ENCODE measurements at regions not wholly inside any gene's neighbourhood (a gene's known extent, or its start where the extent isn't known, plus 50 kb on each side); places are given as distances from the start of the nearest gene placed in this dataset.

DNA sequence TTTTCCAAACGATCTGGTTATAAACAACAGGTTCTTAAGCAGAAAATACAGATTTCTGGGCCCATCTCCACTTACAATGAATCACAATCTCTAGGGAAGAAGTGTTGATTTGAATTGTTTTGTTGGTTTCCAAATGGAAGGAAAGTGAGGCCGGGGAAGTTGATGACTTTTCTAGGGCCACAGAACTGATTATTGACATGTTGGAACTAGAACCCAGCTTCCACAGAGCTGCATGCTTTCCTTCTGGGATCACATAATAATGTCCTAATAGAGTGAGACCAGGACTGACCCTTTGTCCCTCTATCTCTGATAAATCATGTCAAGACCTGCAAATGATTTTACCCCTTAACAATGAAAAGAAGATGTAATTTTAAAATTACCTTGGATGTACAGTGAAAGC lies 332.2 kb downstream of the OSR1 start:
- ATAC-seq (ENCODE audit: poor library complexity) (no peak), DNase-seq (no peak)
- intact Hi-C loops (cut with DNase I) = no loop called here

- no peak for DNase-seq
- intact Hi-C loops (cut with DNase I) = no loop called here
- ATAC-seq (ENCODE audit: poor library complexity) = no peak
Measured at GRCh38 chr2:19022334-19022733, 336.1 kb downstream of the OSR1 start.

DNA sequence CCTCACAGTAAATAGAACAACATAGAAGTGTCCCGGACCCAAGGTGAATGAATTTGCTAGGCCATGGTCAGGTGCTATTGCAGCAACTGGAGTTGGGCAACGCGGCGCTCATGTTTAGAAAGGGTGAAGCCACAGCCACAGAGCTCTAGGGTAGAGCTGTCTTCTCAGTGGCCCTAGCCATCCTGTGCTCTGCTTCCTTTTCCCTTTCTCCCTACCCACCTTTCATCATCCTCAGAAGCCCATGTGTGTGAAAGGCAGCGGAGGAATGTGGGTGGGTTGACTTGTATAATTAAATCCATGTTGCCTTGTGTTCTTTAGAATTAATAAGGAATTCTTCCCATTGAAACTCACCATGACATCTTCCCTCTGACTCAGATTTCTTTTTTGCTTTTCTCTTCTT lies 336.7 kb downstream of the OSR1 start:
- no peak for DNase-seq
- ATAC-seq (ENCODE audit: poor library complexity) = no peak
- intact Hi-C loops (cut with DNase I) = no loop called here

DNA sequence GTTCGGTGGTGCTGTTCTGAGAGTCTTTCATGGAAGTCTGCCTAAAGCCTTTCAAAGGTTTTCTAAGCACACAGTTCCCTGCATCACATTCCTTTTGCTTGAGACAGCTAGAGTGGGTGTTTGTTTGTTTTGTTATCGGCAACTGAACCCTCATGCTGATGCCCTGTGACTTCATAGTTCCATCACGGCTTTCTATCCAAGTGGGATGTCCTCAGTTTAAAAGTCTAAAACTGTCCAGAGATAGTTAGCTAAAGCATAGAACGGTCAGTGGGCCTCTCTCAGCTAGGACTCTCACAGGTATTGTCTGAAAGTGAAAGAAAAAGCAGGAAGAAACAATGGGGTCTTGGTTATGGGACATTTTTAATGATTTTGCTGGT lies 337.3 kb downstream of the OSR1 start:
- ATAC-seq (ENCODE audit: poor library complexity) (peak; percentile 66), DNase-seq (no peak)
- intact Hi-C loops (cut with DNase I) = no loop called here

DNA sequence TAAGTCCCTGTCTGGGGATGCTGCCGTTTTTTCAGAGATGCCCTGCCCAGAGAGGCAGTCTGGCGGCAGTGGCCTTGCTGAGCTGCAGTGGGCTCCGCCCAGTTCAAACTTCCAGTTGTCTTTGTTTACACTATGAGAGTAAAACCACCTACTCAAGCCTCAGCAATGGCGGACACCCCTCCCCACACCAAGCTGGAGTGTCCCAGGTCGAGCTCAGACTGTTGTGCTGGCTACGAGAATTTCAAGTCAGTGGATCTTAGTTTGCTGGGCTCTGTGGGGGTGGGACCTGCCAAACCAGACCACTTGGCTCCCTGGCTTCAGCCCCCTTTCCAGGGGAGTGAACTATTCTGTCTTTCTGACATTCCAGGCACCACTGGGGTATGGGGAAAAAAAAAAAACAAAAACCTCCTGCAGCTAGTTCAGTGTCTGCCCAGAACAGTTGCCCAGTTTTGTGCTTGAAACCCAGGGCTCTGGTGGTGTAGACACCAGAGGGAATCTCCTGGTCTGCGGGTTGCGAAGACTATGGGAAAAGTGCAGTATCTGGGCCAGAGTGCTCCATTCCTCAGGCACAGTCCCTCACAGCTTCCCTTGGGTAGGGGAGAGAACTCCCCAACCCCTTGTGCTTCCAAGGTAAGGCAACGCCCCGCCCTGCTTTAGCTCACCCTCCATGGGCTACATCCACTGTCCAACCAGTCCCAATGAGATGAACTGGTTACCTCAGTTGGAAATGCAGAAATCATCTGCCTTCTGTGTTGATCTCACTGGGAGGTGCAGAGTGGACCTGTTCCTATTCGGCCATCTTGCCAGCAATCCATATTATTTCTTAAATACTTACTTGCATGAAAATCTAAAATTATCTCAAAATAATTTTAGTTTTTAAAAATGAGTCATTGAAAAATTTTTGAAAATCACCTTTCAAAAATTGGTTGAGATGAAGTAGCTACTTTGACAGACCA lies 338.0 kb downstream of the OSR1 start:
- no peak for DNase-seq
- ATAC-seq (ENCODE audit: poor library complexity) = no peak
- intact Hi-C loops (cut with DNase I) = no loop called here

DNA sequence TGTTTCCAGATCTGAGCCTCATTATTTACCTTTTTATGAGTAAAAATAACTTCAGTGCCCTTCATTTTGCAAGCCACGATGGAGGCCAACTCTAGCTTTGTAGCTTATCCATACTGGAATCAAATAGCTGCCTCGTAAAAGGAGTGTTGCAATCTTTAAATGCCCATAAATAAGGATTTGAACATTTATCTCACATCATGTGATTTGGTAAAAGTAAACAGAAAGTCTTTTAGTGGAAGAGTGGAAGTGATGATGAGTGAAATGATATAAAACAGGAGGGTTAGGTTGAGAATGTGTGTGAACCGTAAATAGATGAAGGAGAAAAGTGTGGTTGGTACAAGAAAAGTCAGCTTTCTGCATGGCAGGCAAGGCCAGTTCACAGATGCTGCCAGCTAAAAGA lies 348.9 kb downstream of the OSR1 start:
- ATAC-seq (ENCODE audit: poor library complexity) = no peak
- no peak for DNase-seq
- intact Hi-C loops (cut with DNase I) = no loop called here

DNA sequence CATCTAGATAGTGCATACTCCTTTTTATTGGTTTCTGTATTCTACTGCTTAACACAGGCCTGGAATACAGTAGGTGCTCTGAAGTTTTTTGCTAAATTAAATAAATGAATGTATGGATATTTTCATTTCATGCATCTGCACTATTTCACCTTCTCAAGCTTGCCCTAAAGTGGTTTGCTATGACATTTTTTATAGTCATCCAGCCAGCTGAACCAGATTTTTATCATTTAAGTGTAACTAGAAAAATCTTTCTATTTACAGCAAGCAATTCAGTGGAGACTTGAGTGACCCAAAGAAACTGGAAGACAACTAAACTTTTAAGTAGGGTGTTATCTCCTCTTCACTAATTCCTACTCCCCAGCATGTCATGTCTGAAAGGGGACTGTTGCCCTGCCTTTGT lies 354.9 kb downstream of the OSR1 start:
- DNase-seq = no peak
- intact Hi-C loops (cut with DNase I) = no loop called here
- ATAC-seq (ENCODE audit: poor library complexity) = no peak

- intact Hi-C loops (cut with DNase I) = no loop called here
- no peak for DNase-seq
- no peak for ATAC-seq (ENCODE audit: poor library complexity)
Measured at GRCh38 chr2:19000776-19001175, 357.6 kb downstream of the OSR1 start.

GRCh38 chr2:18999198-18999597 lies 359.2 kb downstream of the OSR1 start:
- no peak for DNase-seq
- intact Hi-C loops (cut with DNase I) = loop anchor here (10.0 kb wide), 1 partner anchor 366 kb away; no protein-coding TSS in a partner anchor
- no peak for ATAC-seq (ENCODE audit: poor library complexity)

GRCh38 chr2:18998491-18998890 lies 359.9 kb downstream of the OSR1 start:
- DNase-seq (no peak), ATAC-seq (ENCODE audit: poor library complexity) (no peak)
- intact Hi-C loops (cut with DNase I) = loop anchor here (10.0 kb wide), 1 partner anchor 366 kb away; no protein-coding TSS in a partner anchor

GRCh38 chr2:18993756-18994338 lies 364.6 kb downstream of the OSR1 start:
- ATAC-seq (ENCODE audit: poor library complexity) (no peak), DNase-seq (no peak)
- intact Hi-C loops (cut with DNase I) = loop anchor here (10.0 kb wide), 1 partner anchor 371 kb away; no protein-coding TSS in a partner anchor

GRCh38 chr2:18991177-18992168 lies 366.9 kb downstream of the OSR1 start:
- peak; percentile 81 for ATAC-seq (ENCODE audit: poor library complexity)
- intact Hi-C loops (cut with DNase I) = loop anchor here (10.0 kb wide), 1 partner anchor 373 kb away; no protein-coding TSS in a partner anchor
- DNase-seq = peak; percentile 57

GRCh38 chr2:18988631-18989232 lies 369.7 kb downstream of the OSR1 start:
- ATAC-seq (ENCODE audit: poor library complexity) (no peak), DNase-seq (no peak)
- intact Hi-C loops (cut with DNase I) = no loop called here

- ATAC-seq (ENCODE audit: poor library complexity) (peak; percentile 55), DNase-seq (peak; percentile 76)
- intact Hi-C loops (cut with DNase I) = no loop called here
Measured at GRCh38 chr2:18987592-18988073, 370.8 kb downstream of the OSR1 start.

- no peak for DNase-seq
- ATAC-seq (ENCODE audit: poor library complexity) = no peak
- intact Hi-C loops (cut with DNase I) = no loop called here
Measured at GRCh38 chr2:18987016-18987415, 371.4 kb downstream of the OSR1 start.

GRCh38 chr2:18986046-18986445 lies 372.4 kb downstream of the OSR1 start:
- intact Hi-C loops (cut with DNase I) = no loop called here
- no peak for ATAC-seq (ENCODE audit: poor library complexity)
- DNase-seq = no peak

GRCh38 chr2:18980786-18981430 lies 377.5 kb downstream of the OSR1 start:
- no peak for DNase-seq
- intact Hi-C loops (cut with DNase I) = no loop called here
- peak; percentile 28 for ATAC-seq (ENCODE audit: poor library complexity)

Measured in Right ventricle myocardium superior (tissue), 1 donor.